HG02943 (cell line): ENCODE measurements at regions not wholly inside any gene's neighbourhood (a gene's known extent, or its start where the extent isn't known, plus 50 kb on each side); places are given as distances from the start of the nearest gene placed in this dataset.
"Not testable (repeated sequence)": the region's sequence is repeated elsewhere in the genome, so short reads cannot be mapped to it uniquely, and the experiment has no call there.

Source experiments
- ATAC-seq: cut with Tn5 transposase; IDR thresholded peaks from one replicate; pipeline ENCODE4 v1.9.1; 2021; ENCODE audit warnings: mild to moderate bottlenecking, low read depth, moderate library complexity; ENCODE audit not compliant: unreplicated experiment

DNA sequence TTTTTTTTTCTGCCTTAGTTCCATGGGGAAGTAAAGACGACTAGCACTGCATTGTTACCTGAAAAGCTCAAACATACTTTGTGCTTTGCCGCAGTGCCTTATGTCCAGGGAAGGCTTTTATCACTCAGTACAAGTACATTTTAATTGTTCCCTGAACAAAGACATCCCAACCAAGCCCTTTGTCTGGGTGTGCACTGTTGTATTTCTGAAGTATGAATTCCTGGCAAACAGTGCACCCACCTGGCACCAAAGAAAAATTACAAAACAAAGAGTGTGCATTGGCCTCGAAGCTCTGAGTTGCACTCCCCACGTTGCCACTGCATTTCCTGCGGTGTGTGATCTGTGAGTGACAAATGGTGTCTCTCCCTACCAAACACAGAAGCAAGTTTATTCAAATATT lies 858.5 kb upstream of the PIK3C3 start:
- ATAC-seq: no peak

DNA sequence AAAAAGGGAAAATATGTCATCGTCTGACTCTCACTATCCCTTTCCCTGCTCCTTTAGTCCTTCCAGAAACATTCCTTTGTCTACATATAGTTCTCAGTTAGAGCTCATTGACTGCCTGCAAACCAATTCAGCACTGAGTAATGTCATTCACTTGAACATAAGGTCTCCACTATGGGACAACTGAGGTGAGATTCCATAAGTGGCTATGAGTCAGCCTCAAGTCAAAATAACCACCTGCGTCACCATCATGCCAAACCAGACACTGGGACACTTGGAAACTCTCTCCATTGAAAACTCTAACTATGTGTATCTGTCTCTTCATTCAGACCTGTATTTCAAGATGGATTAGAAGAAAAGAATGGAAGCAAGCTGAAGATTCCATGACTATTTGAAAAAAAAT lies 878.0 kb upstream of the PIK3C3 start:
- no peak for ATAC-seq

DNA sequence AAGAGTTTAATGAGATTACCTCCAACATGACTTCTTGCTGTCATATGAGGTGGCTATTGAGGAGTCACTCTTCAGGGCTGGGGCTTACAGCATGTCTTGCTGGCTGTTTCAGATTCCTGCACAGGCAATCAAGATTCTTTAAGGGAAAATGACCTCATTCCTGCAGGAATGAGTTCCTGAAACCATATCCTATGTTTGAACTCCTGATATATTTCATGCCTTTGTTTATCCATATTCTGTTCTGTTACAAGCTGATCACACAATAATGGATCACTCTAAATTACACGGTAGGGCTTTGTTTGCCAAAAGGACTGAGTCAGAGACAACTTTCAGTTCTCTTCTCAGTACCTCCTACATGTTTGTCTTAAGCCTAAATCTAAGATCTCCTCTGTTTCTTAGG lies 879.8 kb upstream of the PIK3C3 start:
- ATAC-seq: no peak

DNA sequence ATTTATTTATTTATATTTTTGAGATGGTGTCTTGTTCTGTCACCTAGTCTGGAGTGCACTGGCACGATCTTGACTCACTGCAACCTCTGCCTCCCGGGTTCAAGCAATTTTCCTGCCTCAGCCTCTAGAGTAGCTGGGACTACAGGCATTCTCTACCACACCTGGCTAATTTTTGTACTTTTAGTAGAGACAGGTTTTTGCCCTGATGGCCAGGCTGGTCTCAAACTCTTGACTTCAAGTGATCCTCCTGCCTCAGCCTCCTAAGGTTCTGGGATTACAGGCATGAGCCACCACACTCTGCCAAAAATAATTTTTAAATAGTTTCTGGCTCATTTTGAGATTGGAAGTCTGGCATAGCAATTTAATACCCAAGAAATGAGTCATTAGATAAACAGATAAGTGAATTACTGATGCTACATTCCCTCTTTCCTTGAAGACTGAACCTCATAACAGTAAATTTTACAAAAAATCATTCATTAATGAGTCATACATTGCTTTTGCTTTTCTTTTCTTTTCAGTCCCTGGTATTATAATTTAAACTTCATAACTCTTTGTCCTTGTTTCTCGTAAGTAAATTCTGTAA lies 881.6 kb upstream of the PIK3C3 start:
- ATAC-seq: no peak

DNA sequence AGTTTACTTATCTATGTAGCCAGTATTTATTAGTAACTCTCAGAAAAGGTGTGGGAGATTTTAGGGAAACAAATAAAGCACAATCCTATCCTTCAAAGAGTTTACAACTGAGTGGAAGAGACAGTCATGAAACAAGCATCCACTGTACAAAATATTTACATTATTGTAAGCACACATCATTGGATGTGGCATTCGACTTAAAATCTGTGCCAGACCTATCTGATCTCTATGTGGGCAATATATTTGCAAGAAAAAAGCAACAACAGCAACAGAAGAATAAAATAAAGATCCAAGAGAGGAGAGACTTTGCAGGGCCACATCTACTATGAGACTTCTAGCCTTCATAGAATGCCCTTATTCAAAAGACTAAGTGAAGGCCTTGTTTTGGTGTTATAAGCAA lies 882.1 kb upstream of the PIK3C3 start:
- ATAC-seq: no peak

DNA sequence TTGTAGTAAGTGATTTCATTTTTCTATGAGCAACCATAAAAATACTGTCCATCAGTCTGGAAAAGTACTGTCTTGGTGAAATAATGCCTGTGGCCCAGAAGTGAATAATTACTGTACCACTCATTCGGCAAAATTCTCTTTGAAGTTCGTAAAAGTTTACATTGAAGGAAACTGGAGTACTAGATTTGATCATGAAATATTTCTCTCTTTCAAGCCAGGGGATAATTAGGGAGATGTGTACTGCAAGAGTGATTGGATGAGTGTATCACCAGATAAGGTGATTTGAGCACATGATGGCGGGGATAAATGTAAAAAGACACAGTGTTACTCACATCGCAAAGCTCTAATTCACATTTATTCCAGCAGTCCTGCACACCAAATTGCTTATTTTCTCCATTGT lies 883.2 kb upstream of the PIK3C3 start:
- no peak for ATAC-seq

DNA sequence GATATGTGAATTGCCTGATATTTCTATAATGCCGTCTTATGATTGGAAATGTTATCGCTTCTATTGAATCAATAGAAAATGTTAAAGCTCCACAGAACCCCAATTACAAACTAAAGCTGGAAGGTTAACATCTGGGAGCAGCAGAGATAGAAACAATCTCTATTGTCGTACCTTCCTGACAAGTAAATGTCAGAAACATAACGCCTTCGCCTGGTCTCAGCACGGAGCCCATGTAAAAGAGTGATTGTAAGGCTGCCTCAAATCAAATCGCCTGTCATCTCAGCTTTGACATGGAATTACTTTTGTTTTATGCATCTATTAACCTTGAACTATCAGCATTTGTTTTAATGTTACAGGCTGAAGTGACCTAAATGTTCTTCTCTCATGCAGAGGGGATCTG lies 885.9 kb upstream of the PIK3C3 start:
- ATAC-seq: no peak

DNA sequence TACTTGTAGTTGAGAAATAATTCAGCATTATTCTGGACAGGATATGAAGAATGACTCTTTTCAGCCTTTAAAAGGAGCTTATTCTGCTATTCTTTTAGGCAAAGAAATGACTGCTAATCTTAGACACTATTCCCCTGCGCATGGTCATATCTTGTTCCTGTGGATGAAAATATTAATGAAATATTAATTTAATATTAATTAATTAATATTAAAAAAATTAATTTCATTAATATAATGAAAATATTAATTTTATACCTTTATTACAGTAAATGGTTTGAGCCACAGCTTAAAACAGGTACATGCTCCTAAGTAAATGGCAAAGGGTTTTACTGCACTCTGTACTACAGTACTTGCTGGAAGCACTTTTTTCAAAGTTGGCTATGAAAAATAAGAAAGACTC lies 890.1 kb upstream of the PIK3C3 start:
- no peak for ATAC-seq

DNA sequence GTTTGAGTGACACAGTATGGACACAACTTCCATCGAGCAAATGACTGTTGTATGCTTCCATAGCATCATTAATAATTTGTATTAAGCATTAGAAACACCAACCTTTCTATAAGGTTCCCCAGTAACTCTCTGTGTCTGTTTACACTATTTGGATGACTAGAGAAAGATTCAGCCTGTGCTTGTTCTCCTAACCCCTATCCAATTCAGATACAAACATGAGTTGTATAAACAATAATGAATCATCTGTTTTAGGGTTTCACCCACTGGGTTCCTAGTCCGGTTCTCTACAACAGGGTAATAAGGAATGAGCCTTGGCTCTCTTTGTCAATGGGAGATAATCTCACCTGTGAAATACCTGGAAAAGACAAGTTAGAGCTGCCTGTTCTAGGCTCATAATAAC lies 894.1 kb upstream of the PIK3C3 start:
- no peak for ATAC-seq

DNA sequence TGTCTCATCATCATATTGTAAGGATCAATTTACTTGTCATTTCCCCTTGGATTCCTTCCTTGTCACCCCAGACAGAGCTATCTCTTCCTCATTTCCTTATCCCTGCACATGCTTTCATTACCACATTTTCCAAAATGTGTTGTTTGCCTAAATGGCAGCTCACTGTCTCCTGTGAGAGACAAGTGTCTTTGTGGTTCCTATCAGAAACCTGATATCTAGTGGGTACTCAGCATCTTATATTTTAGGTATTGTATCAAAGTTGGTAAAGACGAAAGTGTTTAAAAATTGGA lies 896.0 kb upstream of the PIK3C3 start:
- no peak for ATAC-seq

DNA sequence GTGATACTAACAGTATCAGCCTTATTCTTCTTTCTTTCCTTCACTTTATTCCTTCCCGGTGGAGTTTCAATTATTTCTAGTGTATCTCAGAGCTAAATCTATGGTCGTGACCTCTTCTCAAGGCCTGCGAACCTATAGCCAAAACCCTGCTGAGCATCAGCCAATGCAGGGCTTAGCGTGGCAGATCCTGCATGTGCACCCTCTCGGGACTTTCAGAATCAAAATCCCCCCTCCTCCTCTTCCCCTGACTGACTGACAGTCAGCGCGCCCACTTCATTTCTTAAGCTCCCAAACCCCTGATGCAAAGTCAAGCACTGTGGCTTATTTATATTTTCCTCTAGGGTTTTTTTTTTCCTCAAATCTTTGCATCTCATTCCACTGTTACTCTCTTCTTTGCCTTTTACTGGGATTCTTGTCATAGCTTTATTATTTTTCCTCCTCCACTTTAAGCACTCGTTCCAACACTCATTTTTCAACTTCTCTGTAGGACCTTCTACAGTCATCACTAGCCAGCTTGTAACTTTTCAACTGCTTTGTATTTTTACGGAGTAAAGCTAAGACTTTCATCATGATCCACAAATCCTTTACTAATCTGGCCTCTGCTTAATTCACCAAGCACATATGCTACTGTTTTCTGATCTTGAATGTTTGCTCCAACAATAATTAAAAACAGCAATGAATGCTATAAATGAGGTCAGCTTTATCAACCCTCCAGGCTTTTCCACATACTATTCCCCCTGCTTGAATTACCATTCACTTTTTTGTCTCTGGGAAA lies 896.5 kb upstream of the PIK3C3 start:
- no peak for ATAC-seq

DNA sequence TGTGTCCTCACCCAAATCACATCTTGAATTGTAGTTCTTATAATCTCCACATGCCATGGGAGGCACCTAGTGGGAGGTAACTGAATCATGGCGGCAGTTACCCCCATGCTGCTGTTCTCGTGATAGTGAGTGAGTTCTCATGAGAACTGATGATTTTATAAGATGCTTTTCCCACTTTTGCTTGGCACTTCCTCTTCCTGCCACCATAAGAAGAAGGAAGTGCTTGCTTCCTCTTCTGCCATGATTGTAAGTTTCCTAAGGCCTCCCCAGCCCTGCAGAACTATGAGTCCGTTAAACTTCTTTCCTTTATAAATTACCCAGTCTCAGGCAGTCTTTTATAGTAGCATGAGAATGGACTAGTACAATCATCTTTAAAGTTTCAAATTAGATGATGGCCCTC lies 902.4 kb upstream of the PIK3C3 start:
- no peak for ATAC-seq

DNA sequence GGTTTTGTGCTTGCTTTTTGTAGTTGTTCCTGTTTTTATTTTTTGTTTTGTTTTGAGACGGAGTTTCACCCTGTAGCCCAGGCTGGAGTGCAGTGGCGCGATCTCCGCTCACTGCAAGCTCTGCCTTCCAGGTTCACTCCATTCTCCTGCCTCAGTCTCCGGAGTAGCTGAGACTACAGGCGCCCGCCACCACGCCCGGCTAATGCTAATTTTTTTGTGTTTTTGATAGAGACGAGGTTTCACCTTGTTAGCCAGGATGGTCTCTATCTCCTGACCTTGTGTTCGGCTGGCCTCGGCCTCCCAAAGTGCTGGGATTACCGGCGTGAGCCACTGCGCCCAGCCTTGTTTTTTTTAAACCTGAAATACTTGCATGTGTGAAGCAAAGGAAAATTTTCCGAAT lies 908.8 kb upstream of the PIK3C3 start:
- ATAC-seq: not testable (repeated sequence)

DNA sequence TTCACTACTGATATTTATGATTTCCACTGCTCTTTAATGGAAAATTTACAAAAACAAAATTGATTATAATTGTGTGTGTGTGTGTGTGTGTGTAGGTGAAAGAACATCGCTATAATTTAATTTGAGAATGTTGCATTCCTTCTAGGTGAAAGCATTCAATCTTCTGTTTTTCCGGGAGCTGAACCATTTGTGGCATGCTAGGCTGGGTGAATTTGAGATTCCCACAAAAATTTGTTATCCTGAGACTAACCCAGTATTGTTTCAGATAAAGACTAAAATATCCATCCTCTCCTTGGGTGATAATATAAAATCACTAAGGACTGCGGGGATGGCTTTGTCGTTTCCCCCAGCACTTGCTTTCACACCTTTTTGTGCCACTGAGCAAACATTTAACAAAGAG lies 911.2 kb upstream of the PIK3C3 start:
- ATAC-seq: no peak

DNA sequence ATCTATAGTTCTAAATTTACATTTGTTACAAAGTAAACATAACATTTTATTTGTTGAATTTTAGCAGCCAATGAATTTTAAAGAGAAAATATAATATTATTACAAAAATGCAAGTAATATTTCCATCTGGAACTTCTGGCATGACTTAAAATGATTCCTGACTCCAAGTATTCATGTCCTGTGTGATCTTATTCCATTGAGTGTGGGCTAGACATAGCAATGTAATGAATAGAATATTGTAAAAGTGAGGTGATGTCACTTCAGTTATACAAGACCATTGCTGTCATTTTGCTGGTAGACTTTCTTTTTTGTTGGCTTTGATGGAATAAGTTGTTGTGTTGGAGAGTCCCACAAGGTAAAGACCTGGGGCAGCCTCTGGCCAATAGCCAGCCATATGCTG lies 912.2 kb upstream of the PIK3C3 start:
- no peak for ATAC-seq

DNA sequence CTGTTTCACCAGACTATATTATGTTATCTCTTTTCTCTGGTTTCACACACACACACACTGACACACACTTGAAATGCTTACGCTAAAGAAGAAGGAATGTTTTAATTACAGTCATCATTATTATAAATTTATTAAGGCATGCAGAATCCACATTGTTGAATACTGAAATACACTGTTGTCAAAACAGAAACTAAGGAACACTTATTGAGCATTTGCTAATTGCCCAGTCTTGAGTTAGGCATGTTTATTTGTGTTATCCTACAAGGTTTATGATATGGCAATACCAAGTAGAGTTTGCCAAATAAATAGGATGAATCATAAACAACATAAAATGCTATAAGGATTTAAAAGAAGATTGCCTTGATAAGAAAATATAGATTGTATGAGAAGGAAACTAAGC lies 917.0 kb upstream of the PIK3C3 start:
- ATAC-seq: no peak

DNA sequence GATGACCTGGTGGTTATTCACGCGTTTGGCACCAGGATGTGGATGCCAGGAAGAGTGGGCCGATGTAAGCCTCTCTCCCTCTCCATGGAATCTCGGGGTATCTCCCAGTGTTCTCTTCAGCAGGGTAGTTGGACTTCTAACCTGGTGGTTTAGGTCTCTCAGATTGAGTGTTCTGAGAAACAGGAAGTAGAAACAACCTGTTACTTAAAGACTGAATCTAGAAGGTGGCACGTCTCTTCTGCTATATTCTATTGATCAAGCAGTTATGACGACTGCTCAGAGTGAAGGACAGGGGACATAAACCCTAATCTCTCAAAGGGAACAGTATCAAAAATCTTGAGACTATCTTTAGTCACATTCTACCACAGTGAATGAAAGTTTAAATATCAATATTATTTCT lies 918.7 kb upstream of the PIK3C3 start:
- no peak for ATAC-seq

DNA sequence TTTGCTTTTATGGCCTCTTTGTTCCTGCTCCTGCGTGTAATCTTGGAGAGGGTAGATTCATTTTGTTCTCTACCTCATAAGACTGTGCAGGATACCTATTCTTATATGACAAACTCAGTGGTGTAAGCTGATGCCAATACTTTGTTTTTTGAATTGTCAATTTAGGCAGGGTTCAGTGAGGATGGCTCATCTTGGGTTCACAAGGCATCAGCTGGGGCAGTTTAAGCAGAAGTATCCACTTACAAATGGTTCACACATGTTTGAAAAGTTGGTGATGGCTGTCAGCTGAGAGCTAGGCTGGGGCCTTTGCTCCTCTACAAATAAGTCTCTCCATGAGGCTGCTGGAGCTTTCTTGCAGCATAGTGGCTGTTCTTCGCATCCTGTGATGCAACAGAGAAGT lies 920.6 kb upstream of the PIK3C3 start:
- ATAC-seq: no peak

DNA sequence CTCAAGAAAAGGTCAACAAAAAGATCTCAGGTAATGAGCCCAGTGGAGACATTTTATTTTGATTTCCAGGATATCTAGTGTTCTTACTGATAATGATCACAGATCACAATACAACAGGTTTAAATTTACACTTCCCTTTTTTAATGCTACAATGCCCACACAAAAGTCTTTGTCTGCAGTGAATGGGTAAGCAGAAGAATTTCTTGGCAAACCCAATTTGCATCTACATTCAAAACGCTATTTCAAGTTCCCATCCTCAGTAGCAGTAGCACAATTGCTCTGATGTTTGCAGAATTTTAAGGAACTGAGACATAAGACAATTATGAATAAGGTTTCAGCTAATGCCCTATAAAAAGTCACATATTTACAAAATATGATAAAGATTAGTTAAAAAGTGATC lies 929.4 kb upstream of the PIK3C3 start:
- ATAC-seq: no peak

DNA sequence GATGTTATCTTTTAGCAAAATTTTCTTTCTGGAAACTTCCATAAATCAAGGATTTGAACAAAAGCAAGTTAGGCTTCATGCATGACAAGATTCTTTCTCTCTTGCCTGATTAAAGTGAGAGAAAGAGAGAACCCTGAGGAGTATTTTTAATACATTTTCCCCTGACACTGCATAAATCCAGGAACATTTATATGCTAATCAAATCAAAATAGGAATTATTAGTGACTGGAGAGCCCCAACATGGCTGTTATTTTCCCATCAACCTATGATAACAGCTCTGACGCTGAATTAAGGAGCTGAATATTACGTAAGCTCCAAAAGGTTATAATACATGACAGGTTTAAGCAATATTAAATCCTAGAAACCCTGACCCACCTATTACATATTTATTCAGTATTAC lies 930.2 kb upstream of the PIK3C3 start:
- ATAC-seq: no peak

DNA sequence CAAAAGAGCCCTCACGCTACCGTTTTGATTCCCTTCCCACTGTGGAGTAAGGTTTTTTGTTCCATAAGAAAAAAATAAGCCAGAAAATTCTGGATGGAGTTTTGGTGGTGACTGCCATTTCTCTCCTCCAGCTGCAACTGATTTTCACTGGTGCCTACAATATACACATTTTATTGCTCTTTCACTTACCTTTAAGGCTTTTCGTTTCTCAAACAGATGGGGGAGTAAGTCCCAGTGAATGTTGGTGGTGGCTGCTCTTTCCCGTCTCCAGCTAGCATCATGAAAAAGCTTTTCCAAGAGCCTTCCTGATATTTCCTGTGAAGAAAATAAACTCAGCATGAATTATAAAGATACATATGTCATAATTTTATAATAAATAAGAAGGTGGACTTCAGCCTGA lies 932.5 kb upstream of the PIK3C3 start:
- ATAC-seq: no peak

DNA sequence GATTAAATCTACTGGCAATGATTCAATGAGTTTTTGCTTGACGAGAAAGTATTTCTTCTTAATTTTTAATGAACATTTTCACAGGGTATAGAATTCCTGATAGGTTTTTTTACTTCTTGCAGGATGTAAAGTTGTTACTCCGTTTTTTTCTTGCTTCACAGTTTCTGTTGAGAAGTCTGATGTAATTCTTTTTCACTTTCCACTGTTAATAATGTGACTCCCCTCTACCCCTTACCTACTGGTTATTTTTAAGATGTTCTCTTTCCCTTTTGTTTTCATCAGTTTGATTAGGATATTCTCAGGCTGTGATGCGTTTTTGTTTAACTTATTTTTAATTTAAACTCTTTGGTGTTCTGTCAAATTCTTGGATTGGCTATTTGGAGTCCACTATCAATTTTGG lies 933.9 kb upstream of the PIK3C3 start:
- no peak for ATAC-seq

DNA sequence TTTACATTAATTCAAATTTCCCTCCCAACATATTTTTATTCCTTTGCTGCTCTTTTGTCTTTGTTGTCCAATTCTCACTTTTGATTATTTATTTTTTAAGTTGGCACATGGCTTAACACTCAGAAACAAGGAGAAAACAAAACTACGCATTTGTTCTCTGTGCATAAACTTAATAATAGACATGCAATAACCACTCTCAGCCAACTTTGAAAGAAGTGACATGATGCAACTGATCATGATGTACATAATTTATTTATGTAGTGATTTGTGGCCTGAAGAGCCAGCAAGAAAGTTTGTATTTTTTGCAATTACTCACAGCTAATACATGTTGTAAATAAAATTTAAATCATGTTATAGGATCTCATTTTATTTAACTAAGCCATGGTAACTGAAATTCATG lies 942.8 kb upstream of the PIK3C3 start:
- ATAC-seq: no peak
